GM19035 (cell line): ENCODE measurements at regions not wholly inside any gene's neighbourhood (a gene's known extent, or its start where the extent isn't known, plus 50 kb on each side); places are given as distances from the start of the nearest gene placed in this dataset.

ENCODE experiments used
- ATAC-seq: cut with Tn5 transposase; IDR thresholded peaks from one replicate; pipeline ENCODE4 v1.9.1; 2021; ENCODE audit not compliant: unreplicated experiment

- no peak for ATAC-seq
Measured at GRCh38 chr9:107872457-107873192, 383.1 kb upstream of the KLF4 start.

- no peak for ATAC-seq
Measured at GRCh38 chr9:107870927-107871680, 381.5 kb upstream of the KLF4 start.

DNA sequence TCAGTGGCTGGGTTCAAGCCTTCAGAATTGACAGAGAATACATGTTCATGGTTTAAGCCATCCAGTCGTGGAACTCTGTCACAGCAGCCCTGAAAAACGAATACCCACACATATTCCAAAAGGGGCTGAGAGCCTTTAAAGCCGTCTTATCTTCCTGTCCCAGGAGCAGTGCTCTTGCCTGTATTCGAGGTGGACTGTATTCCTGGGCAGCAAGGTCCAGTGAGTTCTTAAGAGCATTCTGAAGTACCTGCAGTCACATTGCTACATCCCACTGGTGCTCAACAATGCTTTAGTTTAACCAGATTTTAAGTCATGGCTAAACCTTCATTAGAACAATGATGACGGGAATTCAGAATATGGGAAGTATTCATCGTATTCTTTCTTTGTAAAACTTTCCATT is 380.7 kb upstream of the KLF4 start:
- ATAC-seq: no peak

GRCh38 chr9:107869111-107869510 is 379.5 kb upstream of the KLF4 start:
- ATAC-seq: no peak

GRCh38 chr9:107868186-107868585 is 378.6 kb upstream of the KLF4 start:
- ATAC-seq: no peak

DNA sequence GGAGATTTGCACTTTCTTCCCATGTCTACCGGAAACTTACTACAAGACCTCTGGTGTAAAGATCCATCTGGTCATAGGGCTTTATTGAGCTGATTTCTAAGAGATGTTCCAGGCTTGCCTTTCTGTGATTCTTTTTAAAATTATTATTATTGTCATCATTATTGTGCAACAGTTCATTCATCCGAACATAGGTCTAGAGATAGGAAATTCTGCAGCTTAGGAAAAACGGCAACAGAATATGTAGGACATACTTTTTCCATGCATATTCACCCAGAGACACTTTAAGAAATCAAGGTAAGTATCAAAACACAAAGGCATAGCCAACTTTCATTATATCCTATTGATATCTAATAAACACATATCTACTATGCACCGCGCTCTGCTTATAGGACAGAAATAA is 378.2 kb upstream of the KLF4 start:
- ATAC-seq: no peak

GRCh38 chr9:107866711-107867311 is 377.2 kb upstream of the KLF4 start:
- no peak for ATAC-seq

- no peak for ATAC-seq
Measured at GRCh38 chr9:107863396-107863795, 373.8 kb upstream of the KLF4 start.

- no peak for ATAC-seq
Measured at GRCh38 chr9:107862881-107863280, 373.3 kb upstream of the KLF4 start.

GRCh38 chr9:107862323-107862722 is 372.8 kb upstream of the KLF4 start:
- no peak for ATAC-seq

GRCh38 chr9:107861075-107861474 is 371.5 kb upstream of the KLF4 start:
- ATAC-seq: no peak

DNA sequence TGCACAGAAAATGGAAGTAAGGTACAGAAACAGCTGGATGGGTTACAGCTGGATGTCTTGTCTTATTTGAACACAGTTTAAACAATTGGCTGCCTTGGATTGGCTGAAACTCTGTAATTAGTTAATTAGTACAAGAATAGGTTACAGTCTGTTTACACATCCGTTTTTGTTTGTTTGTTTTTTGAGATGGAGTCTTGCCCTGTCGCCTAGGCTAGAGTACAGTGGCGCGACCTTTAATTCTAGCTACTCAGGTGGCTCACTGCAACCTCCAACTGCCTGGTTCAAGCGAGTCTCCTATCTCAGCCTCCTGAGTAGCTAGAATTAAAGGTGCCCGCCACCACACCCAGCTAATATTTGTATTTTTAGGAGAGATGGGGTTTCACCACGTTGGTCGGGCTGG is 368.7 kb upstream of the KLF4 start:
- no peak for ATAC-seq

DNA sequence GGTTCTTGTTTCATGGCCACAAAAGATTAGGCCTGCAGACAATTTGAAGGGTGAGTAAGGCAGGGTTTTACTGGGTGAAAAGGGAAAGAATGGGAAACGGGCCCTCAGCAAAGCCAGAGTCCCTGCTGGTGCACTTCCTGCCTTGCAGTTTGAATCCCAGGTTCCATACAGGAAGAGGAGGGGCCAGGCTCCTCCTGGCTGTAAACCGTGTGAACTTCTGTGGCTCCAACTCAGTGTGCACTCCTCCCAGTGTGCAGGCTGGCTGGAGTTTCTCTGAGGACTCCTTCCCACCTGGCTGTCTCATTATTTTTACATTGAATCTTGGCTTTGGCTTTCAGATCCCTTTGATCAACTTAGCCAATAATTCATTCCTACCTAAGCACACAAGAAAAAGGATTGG is 367.1 kb upstream of the KLF4 start:
- ATAC-seq: no peak

DNA sequence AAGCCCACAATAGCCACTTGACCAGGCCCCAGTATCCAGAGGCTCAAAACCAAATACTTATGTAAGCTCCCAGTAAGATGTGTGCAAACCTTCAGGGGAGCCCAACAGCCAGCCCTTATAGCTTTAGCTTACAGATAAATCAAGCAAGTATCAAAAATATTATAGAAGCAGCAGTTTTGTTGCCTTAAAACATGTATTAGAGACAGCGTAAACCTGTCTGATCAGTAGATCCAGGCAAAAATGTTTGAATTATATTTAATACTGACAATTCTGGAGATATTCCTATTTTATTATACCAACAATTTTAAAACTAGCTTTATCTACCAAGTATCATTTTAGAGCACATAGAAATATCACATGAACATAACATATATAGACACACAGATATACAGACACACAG is 365.6 kb upstream of the KLF4 start:
- ATAC-seq: no peak

- ATAC-seq: no peak
Measured at GRCh38 chr9:107853461-107853860, 363.9 kb upstream of the KLF4 start.

- no peak for ATAC-seq
Measured at GRCh38 chr9:107852891-107853290, 363.3 kb upstream of the KLF4 start.

- ATAC-seq: no peak
Measured at GRCh38 chr9:107850653-107851052, 361.1 kb upstream of the KLF4 start.

- ATAC-seq: no peak
Measured at GRCh38 chr9:107847978-107848964, 358.7 kb upstream of the KLF4 start.

DNA sequence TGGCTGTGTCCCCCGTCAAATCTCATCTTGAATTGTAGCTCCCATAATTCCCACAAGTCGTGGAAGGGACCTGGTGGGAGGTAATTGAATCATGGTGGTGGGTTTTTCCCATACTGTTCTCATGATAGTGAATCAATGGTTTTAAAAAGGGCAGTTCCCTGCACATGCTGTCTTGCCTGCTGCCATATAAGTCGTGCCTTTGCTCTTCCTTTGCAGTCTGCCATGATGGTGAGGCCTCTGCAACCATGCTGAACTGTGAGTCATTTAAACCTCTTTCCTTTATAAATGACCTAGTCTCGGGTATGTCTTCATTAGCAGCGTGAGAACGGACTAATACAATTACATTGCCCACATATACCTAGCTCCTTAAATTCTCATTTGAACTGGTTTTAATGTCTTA is 353.0 kb upstream of the KLF4 start:
- no peak for ATAC-seq

DNA sequence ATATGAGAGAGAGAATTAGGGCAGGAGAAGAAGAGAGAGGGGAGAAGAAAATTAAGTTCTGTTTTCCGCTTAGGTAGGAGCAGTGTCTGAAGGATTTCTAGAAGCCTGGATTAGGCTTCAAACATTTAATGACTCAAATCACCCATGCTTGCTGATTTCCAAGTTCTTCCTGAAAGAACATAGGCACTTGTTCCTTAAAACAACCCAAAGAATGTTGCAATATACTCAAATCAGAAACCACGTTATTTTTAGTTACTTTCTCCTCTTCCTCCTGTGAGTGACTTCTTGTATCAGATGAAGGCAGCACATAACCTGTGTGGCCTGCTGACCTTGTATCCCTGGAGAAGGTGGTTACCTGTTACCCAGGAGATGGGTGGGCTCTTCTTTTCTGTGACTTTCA is 351.5 kb upstream of the KLF4 start:
- no peak for ATAC-seq

- no peak for ATAC-seq
Measured at GRCh38 chr9:107839371-107839770, 349.8 kb upstream of the KLF4 start.
